Prostate gland (tissue), 2 donors: ENCODE measurements at regions not wholly inside any gene's neighbourhood (a gene's known extent, or its start where the extent isn't known, plus 50 kb on each side); places are given as distances from the start of the nearest gene placed in this dataset.

Experiments
- CTCF ChIP-seq, 4 experiments: fragments of 200-600 bp in 2 of 4; fragments of 450-650 bp in 2 of 4; sonication (generic) in 2 of 4; IDR thresholded peaks; 1 replicate in 3 of 4; 2 replicates in 1 of 4; pipeline ENCODE4 v1.5.1; 2016 to 2019; ENCODE audit warnings: antibody characterized with exemption in 4 of 4, mild to moderate bottlenecking in 2 of 4, moderate library complexity in 2 of 4
- POLR2AphosphoS5 ChIP-seq: sonication (generic); formaldehyde crosslinking; IDR thresholded peaks from one replicate; pipeline ENCODE4 v1.6.1; 2017; ENCODE audit warnings: antibody characterized with exemption

DNA sequence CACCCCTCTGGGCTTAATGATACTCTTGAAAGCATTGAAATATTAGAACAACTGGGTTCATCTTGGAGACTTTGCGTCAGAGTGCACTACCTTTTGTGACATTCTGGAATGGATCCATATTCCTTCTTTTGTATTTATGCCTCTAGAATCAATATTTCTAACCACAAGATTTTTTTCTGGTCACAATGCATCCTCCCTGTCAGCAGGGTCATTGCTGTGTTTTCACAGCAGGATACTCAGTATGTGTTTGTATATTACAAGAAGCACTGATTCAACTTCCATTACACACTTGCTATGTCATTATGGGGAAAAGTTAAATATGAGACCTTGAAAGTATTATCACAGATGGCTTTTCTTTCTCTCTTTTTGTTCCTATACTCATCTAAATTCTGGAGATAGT, 370.0 kb downstream of the HS3ST3B1 start:
- no peak for TF ChIP-seq CTCF (IDR thresholded peaks at IDR 0.05)
- no peak for TF ChIP-seq POLR2AphosphoS5
